HEK293 (cell line): ENCODE measurements at regions not wholly inside any gene's neighbourhood (a gene's known extent, or its start where the extent isn't known, plus 50 kb on each side); places are given as distances from the start of the nearest gene placed in this dataset.

Experiments
- CTCF ChIA-PET: fragments of 350-600 bp; formaldehyde crosslinking; extraction: SDS; loops from one replicate; lab custom pipeline; 2021; ENCODE audit warnings: antibody characterized with exemption; lab: Yijun Ruan, JAX
- POLR2A ChIA-PET: fragments of 300-600 bp; formaldehyde crosslinking; extraction: SDS; loops from one replicate; lab custom pipeline; 2020; ENCODE audit warnings: antibody characterized with exemption, inconsistent platforms; lab: Yijun Ruan, JAX
- H3K27ac ChIP-seq: fragments of 200-500 bp; sonication (Bioruptor generic); 2 replicates; pipeline ENCODE4 v1.5.1; 2014; ENCODE audit warnings: low read depth, low read length, control low read depth, inconsistent platforms; ENCODE audit errors: extremely low read depth
- H3K36me3 ChIP-seq, 2 experiments: fragments of 200-500 bp in 1 of 2; sonication (Bioruptor generic) in 1 of 2; 1 replicate in 1 of 2; 2 replicates in 1 of 2; pipeline ENCODE4 v1.5.1; 2014 to 2017; ENCODE audit warnings: inconsistent platforms in 2 of 2, low read length in 2 of 2; ENCODE audit not compliant: control insufficient read depth in 2 of 2, insufficient read depth in 1 of 2
- H3K4me1 ChIP-seq: fragments of 200-500 bp; sonication (Bioruptor generic); 2 replicates; pipeline ENCODE4 v1.5.1; 2014; ENCODE audit warnings: mild to moderate bottlenecking, low read length, inconsistent platforms; ENCODE audit not compliant: control insufficient read depth, insufficient read depth
- H3K4me3 ChIP-seq: 2 replicates; pipeline ENCODE4 v1.5.1; 2011; ENCODE audit warnings: low read depth, mild to moderate bottlenecking, control low read depth, low read length, moderate library complexity
- H3K9me3 ChIP-seq: fragments of 200-500 bp; sonication (Bioruptor generic); 2 replicates; pipeline ENCODE4 v1.5.1; 2014; ENCODE audit warnings: low read depth, low read length, inconsistent platforms; ENCODE audit not compliant: control insufficient read depth, insufficient read depth
- AEBP2 ChIP-seq: fragments of 450-650 bp; formaldehyde crosslinking; IDR thresholded peaks from 2 replicates; pipeline ENCODE4 v1.5.1; 2016; ENCODE audit warnings: missing biosample characterization, missing genetic modification characterization, borderline replicate concordance
- FEZF1 ChIP-seq: fragments of 450-650 bp; formaldehyde crosslinking; IDR thresholded peaks from 2 replicates; pipeline ENCODE4 v1.5.1; 2016; ENCODE audit warnings: missing biosample characterization, missing genetic modification characterization
- GLI4 ChIP-seq: fragments of 450-650 bp; formaldehyde crosslinking; IDR thresholded peaks from 2 replicates; pipeline ENCODE4 v1.5.1; 2016; ENCODE audit warnings: missing biosample characterization, missing genetic modification characterization
- HIC1 ChIP-seq: fragments of 450-650 bp; formaldehyde crosslinking; IDR thresholded peaks from 2 replicates; pipeline ENCODE4 v1.5.1; 2016; ENCODE audit warnings: missing biosample characterization, missing genetic modification characterization
- REPIN1 ChIP-seq: fragments of 450-650 bp; formaldehyde crosslinking; IDR thresholded peaks from 2 replicates; pipeline ENCODE4 v1.5.1; 2017; ENCODE audit warnings: missing biosample characterization, missing genetic modification characterization, low read depth
- SP3 ChIP-seq: fragments of 450-650 bp; formaldehyde crosslinking; IDR thresholded peaks from 2 replicates; pipeline ENCODE4 v1.5.1; 2016; ENCODE audit warnings: missing biosample characterization, missing genetic modification characterization
- TCF7L2 ChIP-seq: IDR thresholded peaks from 2 replicates; pipeline ENCODE4 v1.6.1; 2011; ENCODE audit warnings: low read depth, mild to moderate bottlenecking, inconsistent platforms, low read length, moderate library complexity, borderline replicate concordance
- ZBTB21 ChIP-seq: fragments of 450-650 bp; formaldehyde crosslinking; IDR thresholded peaks from 2 replicates; pipeline ENCODE4 v1.5.1; 2017; ENCODE audit warnings: missing biosample characterization, missing genetic modification characterization
- ZBTB26 ChIP-seq: fragments of 450-650 bp; formaldehyde crosslinking; optimal IDR thresholded peaks from 2 replicates; pipeline ENCODE3; 2016; ENCODE audit warnings: missing biosample characterization, mild to moderate bottlenecking, missing genetic modification characterization
- ZNF140 ChIP-seq: fragments of 450-650 bp; formaldehyde crosslinking; IDR thresholded peaks from 2 replicates; pipeline ENCODE4 v1.5.1; 2016; ENCODE audit warnings: missing biosample characterization, missing genetic modification characterization
- ZNF146 ChIP-seq: fragments of 450-650 bp; formaldehyde crosslinking; IDR thresholded peaks from 2 replicates; pipeline ENCODE4 v1.5.1; 2016; ENCODE audit warnings: missing biosample characterization, missing genetic modification characterization
- ZNF148 ChIP-seq: fragments of 450-650 bp; formaldehyde crosslinking; IDR thresholded peaks from 2 replicates; pipeline ENCODE4 v1.5.0; 2017; ENCODE audit warnings: missing biosample characterization, missing genetic modification characterization, borderline replicate concordance
- ZNF221 ChIP-seq: fragments of 450-650 bp; formaldehyde crosslinking; IDR thresholded peaks from 2 replicates; pipeline ENCODE4 v1.5.1; 2017; ENCODE audit warnings: missing biosample characterization, missing genetic modification characterization, borderline replicate concordance
- ZNF24 ChIP-seq: fragments of 450-650 bp; formaldehyde crosslinking; IDR thresholded peaks from 2 replicates; pipeline ENCODE4 v1.5.1; 2016; ENCODE audit warnings: missing biosample characterization, missing genetic modification characterization
- ZNF354C ChIP-seq: fragments of 450-650 bp; formaldehyde crosslinking; IDR thresholded peaks from 2 replicates; pipeline ENCODE4 v1.5.1; 2016; ENCODE audit warnings: missing biosample characterization, missing genetic modification characterization, low read depth, borderline replicate concordance
- ZNF37A ChIP-seq: fragments of 450-650 bp; IDR thresholded peaks from 2 replicates; pipeline ENCODE4 v1.5.1; 2018; ENCODE audit warnings: missing biosample characterization, missing genetic modification characterization
- ZNF514 ChIP-seq: fragments of 450-650 bp; formaldehyde crosslinking; IDR thresholded peaks from 2 replicates; pipeline ENCODE4 v1.5.1; 2016; ENCODE audit warnings: missing biosample characterization, missing genetic modification characterization
- ZNF529 ChIP-seq: fragments of 450-650 bp; formaldehyde crosslinking; IDR thresholded peaks from 2 replicates; pipeline ENCODE4 v1.5.1; 2017; ENCODE audit warnings: missing genetic modification characterization, missing biosample characterization; ENCODE audit not compliant: insufficient replicate concordance
- ZNF580 ChIP-seq: fragments of 450-650 bp; formaldehyde crosslinking; IDR thresholded peaks from 2 replicates; pipeline ENCODE4 v1.5.1; 2016; ENCODE audit warnings: missing biosample characterization, missing genetic modification characterization
- ZNF600 ChIP-seq: fragments of 450-650 bp; formaldehyde crosslinking; IDR thresholded peaks from 2 replicates; pipeline ENCODE4 v1.5.1; 2016; ENCODE audit warnings: missing biosample characterization, missing genetic modification characterization
- ZNF660 ChIP-seq: fragments of 450-650 bp; IDR thresholded peaks from 2 replicates; pipeline ENCODE4 v1.5.1; 2018; ENCODE audit warnings: missing biosample characterization, mild to moderate bottlenecking, missing genetic modification characterization
- ZNF677 ChIP-seq: fragments of 450-650 bp; IDR thresholded peaks from 2 replicates; pipeline ENCODE4 v1.5.0; 2018; ENCODE audit warnings: missing biosample characterization, mild to moderate bottlenecking, missing genetic modification characterization, moderate library complexity
- ZNF692 ChIP-seq: fragments of 450-650 bp; formaldehyde crosslinking; IDR thresholded peaks from 2 replicates; pipeline ENCODE4 v1.5.1; 2016; ENCODE audit warnings: missing biosample characterization, missing genetic modification characterization

- TF ChIP-seq REPIN1 (tag by site-specific recombination) (no peak), ZNF148 (no peak)
- no peaks in the 10 kb centered on the region for H3K36me3 ChIP-seq
- POLR2A ChIA-PET = no interaction called here
Observed at GRCh38 chr4:18795794-18796193, 774.2 kb upstream of the LCORL start.

GRCh38 chr4:18777190-18777930, 755.8 kb upstream of the LCORL start:
- no peaks in the 10 kb centered on the region for H3K4me1 ChIP-seq
- H3K36me3 ChIP-seq = no peaks in the 10 kb centered on the region
- ChIA-PET CTCF (no interaction called here), POLR2A (no interaction called here)
- no peak overlapping the region for H3K27ac ChIP-seq
- H3K4me3 ChIP-seq = no peak overlapping the region
- TF ChIP-seq ZBTB21 (tag by site-specific recombination) (no peak), ZNF677 (tag by site-specific recombination) (no peak), TCF7L2 (no peak), ZNF600 (tag by site-specific recombination) (no peak), ZNF529 (tag by site-specific recombination) (no peak), HIC1 (no peak), ZNF354C (tag by site-specific recombination) (no peak), GLI4 (tag by site-specific recombination) (no peak), ZNF514 (tag by site-specific recombination) (no peak), ZNF140 (no peak), AEBP2 (no peak), ZNF146 (tag by site-specific recombination) (no peak)
- H3K9me3 ChIP-seq = no peaks in the 10 kb centered on the region

More at GRCh38 chr4:18795794-18796193, 774.2 kb upstream of the LCORL start:
- CTCF ChIA-PET = interaction anchor here (0.7 kb wide), 1 partner anchor 104 kb away, joined by 3 read pairs; no protein-coding TSS in a partner anchor
- Histone ChIP-seq H3K9me3 (no peaks in the 10 kb centered on the region), H3K27ac (no peak overlapping the region), H3K4me3 (no peak overlapping the region), H3K4me1 (no peaks in the 10 kb centered on the region)

GRCh38 chr4:18767921-18768320, 746.4 kb upstream of the LCORL start:
- Histone ChIP-seq H3K36me3 (no peaks in the 10 kb centered on the region), H3K27ac (no peak overlapping the region), H3K4me3 (no peak overlapping the region), H3K9me3 (no peaks in the 10 kb centered on the region), H3K4me1 (no peaks in the 10 kb centered on the region)
- ChIA-PET POLR2A (no interaction called here), CTCF (no interaction called here)
- TF ChIP-seq ZNF580 (tag by site-specific recombination) (no peak), ZNF660 (tag by site-specific recombination) (no peak), ZNF692 (no peak), ZNF221 (tag by site-specific recombination) (no peak), ZBTB26 (tag by site-specific recombination) (no peak), ZNF37A (tag by site-specific recombination) (no peak), ZNF24 (tag by site-specific recombination) (no peak), FEZF1 (tag by site-specific recombination) (no peak), SP3 (no peak)
